ENCODE measurements at regions not wholly inside any gene's neighbourhood (a gene's known extent, or its start where the extent isn't known, plus 50 kb on each side); places are given as distances from the start of the nearest gene placed in this dataset.

- TF ChIP-seq CTCF (conservative IDR thresholded peaks at IDR 0.05) (no peak), ZFX (IDR thresholded peaks at IDR 0.05) (no peak)
These were observed 607.8 kb downstream of the BNC2 start for GRCh38 chr9:16262477-16263261.
